Upper lobe of left lung (tissue), 6 donors: ENCODE measurements at regions not wholly inside any gene's neighbourhood (a gene's known extent, or its start where the extent isn't known, plus 50 kb on each side); places are given as distances from the start of the nearest gene placed in this dataset.

Experiments used
- ATAC-seq, 2 donors: fragments of 200-7000 bp; cut with Tn5 transposase; one replicate each; pipeline ENCODE4 v1.9.1; 2022; ENCODE audit warnings: mild to moderate bottlenecking in 2 of 2, moderate library complexity in 2 of 2; ENCODE audit not compliant: low FRiP score in 2 of 2
- DNase-seq, 2 donors: peaks; one replicate each; pipeline ENCODE4 v3.0.0-alpha.2; 2019 to 2020
- H3K27ac ChIP-seq, 4 donors: fragments of 200-600 bp; sonication (generic); one replicate each; pipeline ENCODE4 v1.5.1; 2016 to 2019
- H3K27me3 ChIP-seq, 4 donors: fragments of 200-600 bp; sonication (generic); one replicate each; pipeline ENCODE4 v1.5.1; 2017 to 2019
- H3K36me3 ChIP-seq, 4 donors: fragments of 200-600 bp; sonication (generic); one replicate each; pipeline ENCODE4 v1.5.1; 2016 to 2019
- H3K4me1 ChIP-seq, 4 donors: fragments of 200-600 bp; sonication (generic); one replicate each; pipeline ENCODE4 v1.5.1; 2018 to 2019
- H3K4me3 ChIP-seq, 4 donors: fragments of 200-600 bp; sonication (generic); one replicate each; pipeline ENCODE4 v1.5.1; 2017 to 2019; ENCODE audit warnings: mild to moderate bottlenecking in 2 of 4, moderate library complexity in 1 of 4
- H3K9me3 ChIP-seq, 4 donors: fragments of 200-600 bp; sonication (generic); one replicate each; pipeline ENCODE4 v1.5.1; 2018 to 2019
- EP300 ChIP-seq, 4 donors: sonication (generic); formaldehyde crosslinking; IDR thresholded peaks; one replicate each; pipeline ENCODE4 v1.5.1; 2017; ENCODE audit warnings: antibody characterized with exemption in 4 of 4, control low read depth in 2 of 4
- POLR2A ChIP-seq, 4 donors: fragments of 450-650 bp; IDR thresholded peaks; one replicate each; pipeline ENCODE4 v1.5.1; 2016 to 2017; ENCODE audit warnings: antibody characterized with exemption in 4 of 4, mild to moderate bottlenecking in 2 of 4
- POLR2AphosphoS5 ChIP-seq, 2 donors: sonication (generic); formaldehyde crosslinking; IDR thresholded peaks; one replicate each; pipeline ENCODE4 v1.5.1; 2017; ENCODE audit warnings: antibody characterized with exemption in 2 of 2
- WGBS, 2 donors: methylation state at CpG; one replicate each; pipeline ENCODE4 v1.1.5; 2017 to 2018; 5-methylcytosine and 5-hydroxymethylcytosine counted together
- TF ChIP-seq, protein P1 (sequence below), 6 experiments: fragments of 450-650 bp in 4 of 6; fragments of 200-600 bp in 2 of 6; sonication (generic) in 2 of 6; IDR thresholded peaks; one replicate each; pipeline ENCODE4 v1.5.1; 2016 to 2019; ENCODE audit warnings: antibody characterized with exemption in 6 of 6
- donor health status: DM: no; HTN: no; CAD: no; lungs with moderate emphysema.
- donor health status: DM: no; HTN: yes; CAD: no; lungs with severe emphysema.

DNA sequence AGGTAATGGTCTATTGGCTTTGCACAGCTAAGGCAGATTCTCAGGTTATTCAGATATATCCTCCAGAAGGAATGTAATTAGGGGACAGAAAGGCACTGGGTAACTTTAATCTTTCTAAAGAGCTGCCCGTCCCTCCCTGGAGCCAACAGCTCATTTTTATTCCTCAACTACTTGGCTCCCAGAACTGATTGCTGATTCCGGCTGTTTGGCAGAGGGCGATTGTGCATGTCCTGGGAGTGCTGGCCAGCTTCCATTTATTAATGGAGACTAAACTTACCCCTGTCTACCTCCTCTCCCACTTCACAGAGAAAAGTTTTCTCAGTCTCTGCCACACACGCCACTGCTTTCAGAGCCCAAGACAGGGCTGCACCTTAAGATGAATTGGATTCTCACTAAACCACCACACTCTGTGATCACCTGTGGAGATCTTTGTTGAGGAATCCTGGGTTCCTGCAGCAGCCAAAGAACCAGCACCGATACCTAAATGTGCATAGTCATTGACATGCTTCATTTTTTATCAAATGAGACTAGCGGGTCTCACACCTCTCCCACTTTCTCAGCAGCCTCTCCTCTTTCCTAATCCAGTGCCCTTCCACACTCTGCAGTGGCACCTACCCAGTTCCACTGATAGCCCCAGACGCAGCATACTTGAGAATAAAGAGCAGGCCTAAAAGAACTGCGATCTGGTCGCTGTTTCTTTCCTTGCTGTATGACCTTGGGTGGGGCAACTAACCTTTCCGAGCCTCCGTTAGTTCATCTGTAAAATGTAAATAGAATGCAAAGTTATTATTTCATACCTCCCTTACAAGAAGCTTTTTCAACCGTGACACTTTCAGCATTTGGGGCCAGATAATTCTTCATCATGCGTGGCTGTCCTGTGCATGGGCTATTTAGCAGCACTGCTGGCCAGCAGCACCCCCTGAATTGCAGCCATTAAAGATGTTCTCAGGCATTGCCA, 648.7 kb downstream of the UQCRFS1 start:
- Histone ChIP-seq H3K36me3 (no peaks in the 10 kb centered on the region), H3K4me3 (no peak overlapping the region), H3K4me1 (no peaks in the 10 kb centered on the region), H3K27me3 (no peaks in the 10 kb centered on the region), H3K27ac (no peak overlapping the region), H3K9me3 (no peaks in the 10 kb centered on the region)
- DNase-seq = no peak
- no peak for ATAC-seq
- 84 to 86% methylated on average over 13 of the region's 13 CpGs for WGBS, 2 donors
- no peak for TF ChIP-seq POLR2A (IDR thresholded peaks at IDR 0.05)
- TF ChIP-seq POLR2AphosphoS5 (IDR thresholded peaks at IDR 0.05) = no peak
- TF ChIP-seq EP300 (IDR thresholded peaks at IDR 0.05) = no peak

DNA sequence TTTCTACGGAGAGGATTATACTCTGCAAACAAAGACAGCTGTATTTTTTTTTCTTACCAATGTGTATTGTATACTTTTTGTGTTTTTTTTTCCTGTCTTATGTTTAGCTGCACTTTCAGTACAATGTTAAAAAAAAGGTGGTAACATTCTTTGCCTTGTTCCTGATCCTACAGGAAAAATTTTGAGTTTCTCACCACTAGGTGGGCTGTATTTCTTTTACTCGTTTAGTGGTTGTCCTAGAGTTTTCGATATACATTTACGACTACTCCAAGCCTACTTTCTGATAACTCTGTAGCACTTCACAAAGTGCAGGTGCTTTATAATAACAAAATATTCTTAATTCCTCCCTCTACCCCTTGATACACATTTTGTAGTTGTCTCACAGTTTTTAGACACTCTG, 652.2 kb downstream of the UQCRFS1 start:
- H3K9me3 ChIP-seq = no peaks in the 10 kb centered on the region
- no peaks in the 10 kb centered on the region for H3K27me3 ChIP-seq
- TF ChIP-seq POLR2A (IDR thresholded peaks at IDR 0.05) (no peak), EP300 (IDR thresholded peaks at IDR 0.05) (no peak), POLR2AphosphoS5 (IDR thresholded peaks at IDR 0.05) (no peak)
- TF ChIP-seq, protein P1, sequence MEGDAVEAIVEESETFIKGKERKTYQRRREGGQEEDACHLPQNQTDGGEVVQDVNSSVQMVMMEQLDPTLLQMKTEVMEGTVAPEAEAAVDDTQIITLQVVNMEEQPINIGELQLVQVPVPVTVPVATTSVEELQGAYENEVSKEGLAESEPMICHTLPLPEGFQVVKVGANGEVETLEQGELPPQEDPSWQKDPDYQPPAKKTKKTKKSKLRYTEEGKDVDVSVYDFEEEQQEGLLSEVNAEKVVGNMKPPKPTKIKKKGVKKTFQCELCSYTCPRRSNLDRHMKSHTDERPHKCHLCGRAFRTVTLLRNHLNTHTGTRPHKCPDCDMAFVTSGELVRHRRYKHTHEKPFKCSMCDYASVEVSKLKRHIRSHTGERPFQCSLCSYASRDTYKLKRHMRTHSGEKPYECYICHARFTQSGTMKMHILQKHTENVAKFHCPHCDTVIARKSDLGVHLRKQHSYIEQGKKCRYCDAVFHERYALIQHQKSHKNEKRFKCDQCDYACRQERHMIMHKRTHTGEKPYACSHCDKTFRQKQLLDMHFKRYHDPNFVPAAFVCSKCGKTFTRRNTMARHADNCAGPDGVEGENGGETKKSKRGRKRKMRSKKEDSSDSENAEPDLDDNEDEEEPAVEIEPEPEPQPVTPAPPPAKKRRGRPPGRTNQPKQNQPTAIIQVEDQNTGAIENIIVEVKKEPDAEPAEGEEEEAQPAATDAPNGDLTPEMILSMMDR (IDR thresholded peaks at IDR 0.05) = no peak
- H3K4me1 ChIP-seq = no peaks in the 10 kb centered on the region
- H3K27ac ChIP-seq = no peak overlapping the region
- DNase-seq = no peak
- 71 to 73% methylated on average over 4 of the region's 4 CpGs for WGBS, 2 donors
- no peak overlapping the region for H3K4me3 ChIP-seq
- no peak for ATAC-seq
- no peaks in the 10 kb centered on the region for H3K36me3 ChIP-seq

DNA sequence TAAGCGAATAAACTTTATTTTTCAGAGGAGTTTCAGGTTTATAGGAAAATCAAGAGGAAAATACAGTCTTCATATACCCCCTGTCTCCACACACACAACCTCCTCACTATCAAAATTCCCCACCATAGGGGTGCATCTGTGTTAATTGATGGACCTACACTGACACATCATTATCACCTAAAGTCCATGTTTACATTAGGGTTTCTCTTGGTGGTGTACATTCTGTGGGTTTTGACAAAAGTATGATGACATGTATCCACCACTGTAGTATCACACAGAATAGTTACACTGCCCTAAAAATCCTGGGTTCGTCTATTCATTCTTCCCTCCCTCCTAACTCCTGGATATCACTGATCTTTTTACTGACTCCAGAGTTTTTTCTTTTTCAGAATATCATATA, 654.2 kb downstream of the UQCRFS1 start:
- Histone ChIP-seq H3K27ac (no peak overlapping the region), H3K27me3 (no peaks in the 10 kb centered on the region), H3K4me3 (no peak overlapping the region), H3K4me1 (no peaks in the 10 kb centered on the region), H3K36me3 (no peaks in the 10 kb centered on the region), H3K9me3 (no peaks in the 10 kb centered on the region)
- DNase-seq (no peak), ATAC-seq (no peak)
- TF ChIP-seq POLR2A (IDR thresholded peaks at IDR 0.05) = no peak
- 54 to 64% methylated on average over 2 of the region's 2 CpGs for WGBS, 2 donors

DNA sequence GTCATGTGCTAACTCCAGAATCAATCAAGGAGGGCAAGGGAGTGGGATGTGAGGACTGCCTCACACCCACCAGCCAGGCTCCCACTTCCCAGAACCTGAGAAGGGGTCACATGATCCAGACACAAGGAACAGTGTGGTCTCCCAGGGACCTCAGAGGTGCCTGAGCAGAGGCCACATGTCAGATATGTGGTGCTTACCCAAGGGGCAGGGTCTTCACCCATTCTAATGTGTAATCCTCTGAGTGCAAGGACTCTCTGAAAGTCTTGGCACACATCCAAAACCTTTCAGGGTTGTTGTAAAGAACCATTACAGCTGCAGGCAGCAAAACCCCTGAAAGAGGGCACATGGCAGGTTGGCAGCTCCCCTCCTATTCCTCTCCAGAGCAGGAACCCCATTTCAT, 656.6 kb downstream of the UQCRFS1 start:
- ATAC-seq = no peak
- no peaks in the 10 kb centered on the region for H3K4me1 ChIP-seq
- H3K27ac ChIP-seq = no peak overlapping the region
- H3K36me3 ChIP-seq = no peaks in the 10 kb centered on the region
- no peaks in the 10 kb centered on the region for H3K9me3 ChIP-seq
- DNase-seq = no peak
- no peak for TF ChIP-seq EP300 (IDR thresholded peaks at IDR 0.05)
- H3K4me3 ChIP-seq = no peak overlapping the region
- no peaks in the 10 kb centered on the region for H3K27me3 ChIP-seq

DNA sequence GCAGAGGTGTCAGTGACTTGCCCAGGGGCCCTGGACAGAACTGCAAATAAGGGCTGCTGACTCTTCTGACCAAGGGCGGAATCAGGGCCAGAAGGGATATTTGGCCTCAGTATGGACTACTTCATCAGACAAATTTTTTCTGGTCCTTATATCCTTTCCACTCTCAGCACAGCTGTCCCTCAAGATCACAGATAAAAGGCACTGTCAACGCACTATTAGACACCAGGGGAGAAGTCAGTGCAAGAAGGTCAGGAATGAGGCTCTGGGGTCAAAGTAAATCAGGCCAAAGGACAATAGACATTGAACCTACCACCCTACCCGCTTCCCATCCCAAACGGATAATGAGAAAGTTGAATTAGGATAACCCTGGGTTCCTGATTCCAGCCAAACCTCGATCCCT, 657.6 kb downstream of the UQCRFS1 start:
- DNase-seq (no peak), ATAC-seq (no peak)
- TF ChIP-seq EP300 (IDR thresholded peaks at IDR 0.05) = no peak
- TF ChIP-seq, protein P1 (IDR thresholded peaks at IDR 0.05) = no peak
- TF ChIP-seq POLR2AphosphoS5 (IDR thresholded peaks at IDR 0.05) = no peak
- TF ChIP-seq POLR2A (IDR thresholded peaks at IDR 0.05) = no peak
- no peaks in the 10 kb centered on the region for H3K36me3 ChIP-seq
- no peak overlapping the region for H3K4me3 ChIP-seq
- WGBS, 2 donors = 63 to 66% methylated on average over 5 of the region's 5 CpGs
- H3K9me3 ChIP-seq = no peaks in the 10 kb centered on the region
- no peaks in the 10 kb centered on the region for H3K4me1 ChIP-seq
- H3K27ac ChIP-seq = no peak overlapping the region
- H3K27me3 ChIP-seq = no peaks in the 10 kb centered on the region

DNA sequence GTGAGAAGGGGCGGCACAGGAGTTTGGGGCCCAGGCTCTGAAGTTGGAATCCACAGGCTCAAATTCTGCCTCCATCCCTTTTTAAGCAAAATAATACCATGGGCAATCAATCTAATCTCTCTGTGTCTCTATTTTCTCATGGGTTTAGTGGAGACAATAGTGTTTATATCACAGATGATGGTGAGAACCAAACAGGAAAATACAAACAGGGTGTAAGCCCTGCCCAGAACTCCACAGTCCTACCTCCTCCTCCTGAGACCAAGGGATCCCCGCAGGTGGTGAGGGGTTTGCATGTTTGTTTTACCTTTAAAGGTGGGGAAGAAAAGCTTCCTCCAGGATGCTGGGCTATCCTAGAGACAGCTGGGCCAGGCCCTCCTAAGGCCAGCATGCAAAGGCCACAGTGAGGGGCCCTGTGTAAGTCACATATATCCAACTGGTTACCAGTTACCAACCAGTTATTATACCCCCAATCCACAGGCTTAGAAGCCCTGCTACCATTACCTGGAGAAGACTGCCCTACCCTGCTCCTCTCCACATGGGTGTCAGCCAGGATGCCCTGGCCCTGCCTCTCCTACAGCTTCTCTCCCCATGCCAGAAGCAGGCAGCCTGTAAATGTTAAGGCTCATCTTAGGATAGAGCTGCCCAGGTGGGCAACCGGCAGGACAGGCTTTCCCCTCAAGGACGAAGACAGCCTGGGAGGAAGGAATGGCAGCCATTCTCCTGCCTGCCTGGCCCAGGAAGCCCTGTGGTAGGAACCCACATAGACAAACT, 658.4 kb downstream of the UQCRFS1 start:
- H3K4me3 ChIP-seq = no peak overlapping the region
- H3K36me3 ChIP-seq = no peaks in the 10 kb centered on the region
- H3K9me3 ChIP-seq = no peaks in the 10 kb centered on the region
- ATAC-seq (no peak), DNase-seq (no peak)
- WGBS, 2 donors = 81 to 85% methylated on average over 4 of the region's 4 CpGs
- no peak overlapping the region for H3K27ac ChIP-seq
- TF ChIP-seq POLR2A (IDR thresholded peaks at IDR 0.05) (no peak), EP300 (IDR thresholded peaks at IDR 0.05) (no peak), POLR2AphosphoS5 (IDR thresholded peaks at IDR 0.05) (no peak)
- TF ChIP-seq, protein P1 (IDR thresholded peaks at IDR 0.05) = no peak
- no peaks in the 10 kb centered on the region for H3K27me3 ChIP-seq
- H3K4me1 ChIP-seq = no peaks in the 10 kb centered on the region
